ENCODE measurements at regions not wholly inside any gene's neighbourhood (a gene's known extent, or its start where the extent isn't known, plus 50 kb on each side); places are given as distances from the start of the nearest gene placed in this dataset.

DNA sequence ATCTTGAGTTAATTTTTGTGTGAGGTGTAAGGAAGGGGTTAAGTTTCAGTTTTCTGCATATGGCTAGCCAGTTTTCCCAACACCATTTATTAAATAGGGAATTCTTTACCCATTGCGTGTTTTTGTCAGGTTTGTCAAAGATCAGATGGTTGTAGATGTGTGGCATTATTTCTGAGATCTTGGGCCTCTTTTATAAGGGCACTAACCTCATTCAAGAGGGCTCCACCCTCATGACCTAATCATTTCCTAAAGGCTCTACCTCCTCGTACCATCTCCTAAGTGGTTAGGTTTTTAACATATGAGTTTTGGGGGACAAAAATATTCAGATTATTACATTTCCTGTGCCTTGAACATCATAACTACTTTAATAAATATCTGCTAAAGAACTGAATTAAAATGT is 510.9 kb downstream of the UTRN start:
- TF ChIP-seq POLR2A (IDR thresholded peaks at IDR 0.05), result no peak
- TF ChIP-seq, protein P1, sequence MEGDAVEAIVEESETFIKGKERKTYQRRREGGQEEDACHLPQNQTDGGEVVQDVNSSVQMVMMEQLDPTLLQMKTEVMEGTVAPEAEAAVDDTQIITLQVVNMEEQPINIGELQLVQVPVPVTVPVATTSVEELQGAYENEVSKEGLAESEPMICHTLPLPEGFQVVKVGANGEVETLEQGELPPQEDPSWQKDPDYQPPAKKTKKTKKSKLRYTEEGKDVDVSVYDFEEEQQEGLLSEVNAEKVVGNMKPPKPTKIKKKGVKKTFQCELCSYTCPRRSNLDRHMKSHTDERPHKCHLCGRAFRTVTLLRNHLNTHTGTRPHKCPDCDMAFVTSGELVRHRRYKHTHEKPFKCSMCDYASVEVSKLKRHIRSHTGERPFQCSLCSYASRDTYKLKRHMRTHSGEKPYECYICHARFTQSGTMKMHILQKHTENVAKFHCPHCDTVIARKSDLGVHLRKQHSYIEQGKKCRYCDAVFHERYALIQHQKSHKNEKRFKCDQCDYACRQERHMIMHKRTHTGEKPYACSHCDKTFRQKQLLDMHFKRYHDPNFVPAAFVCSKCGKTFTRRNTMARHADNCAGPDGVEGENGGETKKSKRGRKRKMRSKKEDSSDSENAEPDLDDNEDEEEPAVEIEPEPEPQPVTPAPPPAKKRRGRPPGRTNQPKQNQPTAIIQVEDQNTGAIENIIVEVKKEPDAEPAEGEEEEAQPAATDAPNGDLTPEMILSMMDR (IDR thresholded peaks at IDR 0.05), result no peak
- no peak for TF ChIP-seq POLR2AphosphoS5 (IDR thresholded peaks at IDR 0.05)

Measured in suprapubic skin (tissue), 4 donors.